Activated naive CD4-positive, alpha-beta T cell treated with anti-CD3 and anti-CD28 coated beads, Interleukin-2, amount 10 ng/mL, durations not matched to agents 7 days and 5 days (primary cell): ENCODE measurements at regions not wholly inside any gene's neighbourhood (a gene's known extent, or its start where the extent isn't known, plus 50 kb on each side); places are given as distances from the start of the nearest gene placed in this dataset.

ENCODE experiments used
- CTCF ChIA-PET: fragments of 350-600 bp; sonication (Branson Sonifier 250); formaldehyde crosslinking; loops from one replicate; lab custom pipeline; 2021; ENCODE audit warnings: antibody characterized with exemption; lab: Charles Lee
- DNase-seq: peaks from one replicate; pipeline ENCODE4 v3.0.0-alpha.2; 2020
- H3K27ac Mint-ChIP-seq: one replicate; pipeline ENCODE4 v1.8.0; 2021; ENCODE audit warnings: mild to moderate bottlenecking, moderate library complexity, mixed read lengths
- H3K27me3 Mint-ChIP-seq: one replicate; pipeline ENCODE4 v1.8.0; 2021; ENCODE audit warnings: mild to moderate bottlenecking, mixed read lengths
- H3K36me3 Mint-ChIP-seq: one replicate; pipeline ENCODE4 v1.8.0; 2021; ENCODE audit warnings: mixed read lengths
- H3K4me1 Mint-ChIP-seq: one replicate; pipeline ENCODE4 v1.8.0; 2021; ENCODE audit warnings: mixed read lengths
- H3K4me3 Mint-ChIP-seq: one replicate; pipeline ENCODE4 v1.8.0; 2021; ENCODE audit warnings: mild to moderate bottlenecking, moderate library complexity, mixed read lengths
- H3K9me3 Mint-ChIP-seq: one replicate; pipeline ENCODE4 v1.8.0; 2021; ENCODE audit warnings: mixed read lengths

DNA sequence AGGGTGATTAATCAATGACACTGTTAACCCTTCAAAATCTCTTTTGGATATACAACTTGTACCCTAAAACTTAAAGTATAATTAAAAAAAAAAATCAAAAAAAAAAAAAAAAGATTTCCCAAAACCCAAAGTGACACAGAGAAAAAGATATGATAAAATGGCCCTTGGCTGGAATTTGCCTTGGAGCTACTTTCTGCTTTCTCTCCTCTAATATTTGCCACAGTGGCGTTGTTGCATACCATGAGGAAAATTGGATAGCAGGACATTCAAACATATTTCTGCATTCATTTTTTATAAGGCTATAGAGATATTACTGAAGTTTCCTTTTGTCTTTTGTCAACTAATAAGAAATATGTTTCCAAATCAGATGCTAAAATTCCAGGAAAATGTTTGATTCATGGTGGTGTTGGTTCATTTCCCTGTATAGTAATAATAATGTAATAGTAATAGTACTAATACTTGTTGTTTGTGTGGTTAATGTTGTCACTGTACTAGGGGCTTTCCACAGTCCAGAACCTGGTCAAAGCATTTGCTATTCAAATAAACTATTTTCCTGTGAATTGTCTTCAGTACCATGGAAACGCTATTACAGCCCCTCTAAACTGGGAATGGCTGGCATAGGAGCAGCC lies 441.3 kb upstream of the THBS1 start:
- Mint-ChIP-seq H3K9me3 (no peaks in the 10 kb centered on the region), H3K27ac (no peak overlapping the region), H3K4me1 (peaks cover 8% of the 10 kb centered on the region), H3K36me3 (no peaks in the 10 kb centered on the region), H3K27me3 (no peaks in the 10 kb centered on the region), H3K4me3 (no peak overlapping the region)
- CTCF ChIA-PET = interaction anchor here (0.7 kb wide), 1 partner anchor 14 kb away, joined by 3 read pairs; no protein-coding TSS in a partner anchor
- no peak for DNase-seq

DNA sequence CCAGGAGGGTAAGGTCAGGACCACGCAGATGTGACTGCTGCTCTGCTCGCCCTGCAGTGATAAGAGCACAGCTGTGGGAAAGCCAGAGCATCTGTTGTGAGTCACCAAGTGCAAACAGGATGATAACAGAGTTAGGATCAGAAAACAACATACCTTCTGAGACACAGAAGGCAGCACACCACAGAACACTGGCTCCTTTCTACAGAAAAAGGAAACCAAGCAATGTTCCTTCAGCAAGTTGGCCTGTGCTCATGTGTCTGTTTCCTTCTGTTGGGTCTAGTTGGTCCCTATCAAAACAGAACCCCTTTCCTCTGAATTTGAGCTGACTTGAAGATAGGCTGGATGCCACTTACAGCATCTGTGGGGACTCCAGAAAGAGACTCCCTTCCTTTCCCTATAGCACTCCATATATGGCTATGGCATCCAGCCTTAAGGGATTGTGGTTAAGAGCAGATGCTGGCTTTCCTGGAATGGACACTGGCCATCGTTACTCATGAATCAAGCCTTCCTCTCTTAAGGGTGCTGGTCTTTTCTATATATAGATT lies 440.7 kb upstream of the THBS1 start:
- Mint-ChIP-seq H3K4me1 (peaks cover 10% of the 10 kb centered on the region), H3K4me3 (no peak overlapping the region), H3K9me3 (no peaks in the 10 kb centered on the region), H3K27ac (no peak overlapping the region), H3K27me3 (no peaks in the 10 kb centered on the region), H3K36me3 (no peaks in the 10 kb centered on the region)
- no peak for DNase-seq
- CTCF ChIA-PET = no interaction called here

DNA sequence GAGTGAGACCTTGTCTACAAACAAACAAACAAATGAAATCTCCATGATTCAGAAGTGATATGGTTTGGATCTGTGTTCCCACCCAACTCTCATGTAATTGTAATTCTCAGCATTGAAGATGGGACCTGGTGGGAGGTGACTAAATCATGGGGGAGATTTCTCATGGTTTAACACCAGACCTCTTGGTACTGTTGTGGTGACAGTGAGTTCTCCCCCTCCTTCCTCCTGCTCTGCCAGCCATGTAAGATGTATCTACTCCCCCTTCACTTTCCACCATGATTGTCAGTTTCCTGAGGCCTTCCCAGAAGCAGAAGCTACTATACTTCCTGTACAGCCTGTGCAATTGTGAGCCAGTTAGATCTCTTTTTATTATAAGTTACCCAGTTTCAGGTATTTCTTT lies 438.4 kb upstream of the THBS1 start:
- no peak for DNase-seq
- Mint-ChIP-seq H3K4me3 (no peak overlapping the region), H3K36me3 (no peaks in the 10 kb centered on the region), H3K27me3 (no peaks in the 10 kb centered on the region), H3K9me3 (no peaks in the 10 kb centered on the region), H3K4me1 (peaks cover 10% of the 10 kb centered on the region), H3K27ac (no peak overlapping the region)
- CTCF ChIA-PET = no interaction called here

DNA sequence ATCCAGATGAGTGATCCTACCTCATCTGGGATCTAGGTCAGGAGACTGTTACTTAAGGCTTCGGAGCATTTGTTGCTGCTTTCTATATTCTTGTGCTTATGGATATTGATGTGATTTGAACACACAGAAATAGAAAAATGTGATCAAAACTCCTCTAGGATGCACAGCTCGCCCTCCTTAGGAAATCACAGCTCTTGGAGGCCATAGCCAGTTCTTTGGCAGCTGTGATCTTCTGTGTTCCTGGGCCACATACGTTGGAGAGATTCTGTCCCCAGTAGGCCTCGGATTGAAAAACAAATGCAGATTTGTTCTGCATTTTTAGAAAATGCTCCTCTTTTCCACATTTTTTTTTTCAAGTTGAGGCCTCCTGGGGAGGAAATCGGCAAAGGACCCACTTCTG lies 437.4 kb upstream of the THBS1 start:
- no peaks in the 10 kb centered on the region for H3K27me3 Mint-ChIP-seq
- DNase-seq = no peak
- no peak overlapping the region for H3K27ac Mint-ChIP-seq
- H3K4me3 Mint-ChIP-seq = no peak overlapping the region
- CTCF ChIA-PET = interaction anchor here (1.5 kb wide), 1 partner anchor 10 kb away, joined by 4 read pairs; no protein-coding TSS in a partner anchor
- H3K36me3 Mint-ChIP-seq = no peaks in the 10 kb centered on the region
- H3K4me1 Mint-ChIP-seq = peaks cover 10% of the 10 kb centered on the region
- H3K9me3 Mint-ChIP-seq = no peaks in the 10 kb centered on the region

DNA sequence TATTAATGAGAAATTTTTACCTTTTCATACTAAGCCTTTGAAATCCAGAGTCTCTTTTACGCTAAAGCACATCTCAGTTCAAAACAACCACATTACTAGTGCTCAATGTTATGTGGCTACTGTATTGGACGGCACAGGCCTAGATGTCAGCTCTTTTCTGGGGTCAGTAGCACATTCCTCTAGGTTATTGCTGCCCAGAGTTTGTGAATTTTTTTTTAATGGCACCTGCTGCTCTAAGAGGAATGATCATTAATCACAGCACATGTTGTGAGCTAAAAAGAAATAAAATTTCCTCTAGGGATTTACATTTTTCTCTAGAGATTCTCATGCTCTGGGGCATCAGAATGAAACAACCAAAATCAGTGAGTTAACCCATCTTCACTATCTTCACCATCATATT lies 436.8 kb upstream of the THBS1 start:
- no peaks in the 10 kb centered on the region for H3K36me3 Mint-ChIP-seq
- no peaks in the 10 kb centered on the region for H3K27me3 Mint-ChIP-seq
- H3K27ac Mint-ChIP-seq = no peak overlapping the region
- H3K9me3 Mint-ChIP-seq = no peaks in the 10 kb centered on the region
- no peak overlapping the region for H3K4me3 Mint-ChIP-seq
- CTCF ChIA-PET = interaction anchor here (1.5 kb wide), 1 partner anchor 10 kb away, joined by 4 read pairs; no protein-coding TSS in a partner anchor
- H3K4me1 Mint-ChIP-seq = peaks cover 10% of the 10 kb centered on the region
- DNase-seq = no peak

DNA sequence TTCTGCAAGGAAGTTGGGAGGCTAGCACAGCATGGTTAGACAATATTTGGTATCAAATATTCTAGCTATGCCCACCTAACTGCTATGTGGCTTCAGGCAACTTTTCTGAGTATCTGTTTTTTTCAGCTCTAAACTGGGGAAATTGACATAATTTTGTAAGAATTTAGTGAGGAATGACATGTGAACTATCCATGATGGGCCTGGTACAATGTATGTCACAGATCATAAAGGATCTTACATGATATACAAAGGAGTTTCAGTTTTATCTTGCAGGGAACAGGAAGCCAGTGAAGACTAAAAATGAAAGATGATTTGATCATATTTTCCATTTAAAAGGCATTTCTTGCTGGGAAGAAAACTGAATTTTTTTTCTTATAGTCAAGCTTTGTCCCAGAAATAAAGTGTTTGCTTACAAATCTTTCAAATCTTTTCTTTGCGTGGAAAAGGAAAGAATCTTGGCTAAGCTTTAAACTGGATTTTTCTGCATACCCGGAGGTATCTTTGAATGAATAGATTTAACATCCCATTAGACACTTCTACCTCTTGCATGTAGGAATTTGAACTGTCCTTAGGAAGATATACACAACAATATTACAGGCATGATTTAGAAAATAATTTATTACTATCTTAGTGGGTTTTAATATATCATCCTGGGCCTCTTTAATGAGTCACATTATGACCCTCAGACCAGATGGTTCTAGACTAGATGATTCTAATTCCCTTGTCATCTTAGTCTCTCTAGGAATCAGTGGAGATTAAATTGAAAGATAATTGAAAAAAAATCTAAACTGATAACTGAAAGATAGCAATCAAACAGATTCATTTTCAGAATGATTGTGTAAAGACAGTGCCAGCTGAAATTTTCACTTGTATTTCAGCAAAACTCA lies 436.0 kb upstream of the THBS1 start:
- Mint-ChIP-seq H3K27me3 (no peaks in the 10 kb centered on the region), H3K4me1 (peaks cover 10% of the 10 kb centered on the region), H3K36me3 (no peaks in the 10 kb centered on the region), H3K27ac (no peak overlapping the region), H3K9me3 (no peaks in the 10 kb centered on the region), H3K4me3 (no peak overlapping the region)
- DNase-seq = no peak
- CTCF ChIA-PET = interaction anchor here (1.0 to 1.5 kb wide), 2 partner anchors 9 to 384 kb away, joined by 3 to 4 read pairs; no protein-coding TSS in a partner anchor

DNA sequence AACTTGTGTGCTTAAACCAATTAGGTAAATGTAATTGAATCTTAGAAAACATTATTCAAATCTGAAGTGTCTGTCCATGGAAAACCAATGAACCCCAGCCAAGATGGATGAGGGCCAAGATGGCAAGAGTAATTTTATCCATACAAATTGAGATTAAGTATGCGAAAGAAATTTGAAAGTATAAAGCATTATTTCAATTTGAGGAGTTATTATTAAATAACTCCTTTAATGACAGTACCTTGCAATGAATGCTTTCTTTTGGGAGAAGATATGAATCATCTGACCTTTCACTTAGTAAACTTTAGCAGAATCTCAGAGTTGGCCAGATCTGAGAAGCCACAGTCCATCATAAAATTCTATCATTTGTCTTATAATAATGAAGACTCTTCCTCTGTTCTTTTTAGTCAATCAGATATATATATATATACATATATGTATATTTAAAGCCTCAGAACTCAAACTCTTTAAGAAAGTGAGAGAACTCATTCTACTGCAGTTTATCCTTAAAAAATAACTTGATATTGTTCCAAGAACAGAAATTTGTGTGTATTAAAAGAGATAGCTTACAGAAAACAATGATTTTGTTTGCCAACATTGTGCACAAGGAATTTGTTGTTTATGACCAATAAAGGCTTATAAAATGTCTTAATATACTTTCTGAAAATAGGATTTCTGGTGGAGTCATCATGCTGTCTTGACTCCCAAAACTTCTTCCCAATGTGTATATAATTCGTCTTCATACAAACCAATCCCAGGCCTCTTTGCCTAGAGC lies 434.8 kb upstream of the THBS1 start:
- no peaks in the 10 kb centered on the region for H3K9me3 Mint-ChIP-seq
- H3K27me3 Mint-ChIP-seq = no peaks in the 10 kb centered on the region
- CTCF ChIA-PET = no interaction called here
- H3K36me3 Mint-ChIP-seq = no peaks in the 10 kb centered on the region
- no peak overlapping the region for H3K27ac Mint-ChIP-seq
- peaks cover 10% of the 10 kb centered on the region for H3K4me1 Mint-ChIP-seq
- H3K4me3 Mint-ChIP-seq = no peak overlapping the region
- no peak for DNase-seq

DNA sequence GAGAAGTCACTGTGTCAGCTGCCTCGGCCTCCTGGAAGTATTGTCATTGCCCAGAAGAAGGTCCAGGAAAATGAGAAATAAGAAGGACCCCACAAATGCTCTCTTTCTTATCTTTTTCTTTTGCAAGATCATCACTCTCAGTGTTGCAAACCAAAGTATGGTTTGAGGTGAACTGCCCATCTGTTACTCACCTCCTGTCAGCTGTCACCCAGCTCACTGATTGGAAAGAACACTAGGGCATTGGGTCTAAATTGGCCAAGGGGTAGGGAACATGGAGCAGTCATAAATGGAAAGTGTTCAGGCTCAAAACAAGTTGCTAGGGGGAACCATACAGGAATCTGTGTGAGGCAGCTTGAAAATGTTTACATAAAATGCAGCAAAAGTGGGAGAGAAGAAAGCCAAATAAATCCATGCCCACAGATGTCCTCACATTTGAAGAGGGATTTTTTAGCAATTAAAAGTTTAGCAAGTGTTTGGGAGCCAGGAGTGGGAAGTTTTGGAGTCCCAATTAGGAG lies 431.2 kb upstream of the THBS1 start:
- Mint-ChIP-seq H3K4me3 (no peak overlapping the region), H3K4me1 (peaks cover under 1% of the 10 kb centered on the region), H3K27me3 (no peaks in the 10 kb centered on the region), H3K27ac (no peak overlapping the region), H3K9me3 (no peaks in the 10 kb centered on the region), H3K36me3 (no peaks in the 10 kb centered on the region)
- no peak for DNase-seq
- CTCF ChIA-PET = no interaction called here

DNA sequence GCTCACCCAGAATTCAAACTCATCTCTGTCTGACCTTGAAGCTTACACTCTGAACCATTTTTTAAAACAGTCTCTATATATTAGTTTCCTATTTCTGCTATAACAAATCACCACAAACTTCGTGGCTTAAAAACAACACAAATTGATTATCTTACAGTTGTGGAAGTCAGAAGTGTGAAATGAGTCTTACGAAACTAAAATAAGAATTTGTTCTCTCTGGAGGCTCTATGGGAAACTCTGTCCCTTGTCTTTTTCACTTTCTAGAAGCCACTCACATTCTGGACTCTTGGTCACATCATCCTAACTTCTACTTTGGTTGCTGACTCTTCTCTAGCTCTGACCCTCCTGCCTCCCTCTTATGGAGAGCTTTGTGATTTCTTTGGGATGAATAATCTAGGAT lies 429.3 kb upstream of the THBS1 start:
- Mint-ChIP-seq H3K36me3 (no peaks in the 10 kb centered on the region), H3K4me1 (no peaks in the 10 kb centered on the region), H3K4me3 (no peak overlapping the region), H3K27me3 (no peaks in the 10 kb centered on the region), H3K27ac (no peak overlapping the region), H3K9me3 (no peaks in the 10 kb centered on the region)
- no peak for DNase-seq
- CTCF ChIA-PET = no interaction called here

DNA sequence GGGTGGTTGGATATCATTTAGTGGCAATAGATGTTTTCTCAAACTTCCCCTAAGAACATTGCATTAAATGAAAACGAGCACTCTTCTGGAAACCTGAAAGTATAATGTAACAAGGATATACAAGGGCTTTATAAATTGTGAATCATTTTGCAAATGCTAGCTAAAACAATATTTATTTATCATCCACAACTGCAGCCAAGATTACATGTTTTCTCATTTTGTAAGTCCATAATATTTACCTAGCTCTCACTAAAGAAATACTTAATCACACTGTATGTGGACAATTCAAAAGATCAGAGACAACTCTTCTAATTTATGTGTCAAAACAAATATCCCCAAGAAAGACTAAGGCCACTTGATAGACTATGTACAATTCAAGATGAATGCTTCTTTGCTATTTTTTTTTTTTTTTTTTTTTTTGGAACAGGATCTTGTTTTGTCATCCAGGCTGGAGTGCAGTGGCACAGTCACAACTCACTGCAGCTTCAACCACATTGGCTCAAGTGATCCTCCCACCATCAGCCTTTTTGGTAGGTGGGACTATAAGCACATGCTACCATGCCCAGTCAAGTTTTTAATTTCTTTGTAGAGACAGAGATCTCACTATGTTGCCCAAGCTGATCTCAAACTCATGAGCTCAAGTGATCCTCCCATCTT lies 427.7 kb upstream of the THBS1 start:
- Mint-ChIP-seq H3K4me3 (no peak overlapping the region), H3K27ac (no peak overlapping the region), H3K27me3 (no peaks in the 10 kb centered on the region), H3K4me1 (no peaks in the 10 kb centered on the region), H3K36me3 (no peaks in the 10 kb centered on the region), H3K9me3 (no peaks in the 10 kb centered on the region)
- CTCF ChIA-PET = interaction anchor here (1.5 kb wide), 1 partner anchor 9 kb away, joined by 4 read pairs; no protein-coding TSS in a partner anchor
- no peak for DNase-seq

DNA sequence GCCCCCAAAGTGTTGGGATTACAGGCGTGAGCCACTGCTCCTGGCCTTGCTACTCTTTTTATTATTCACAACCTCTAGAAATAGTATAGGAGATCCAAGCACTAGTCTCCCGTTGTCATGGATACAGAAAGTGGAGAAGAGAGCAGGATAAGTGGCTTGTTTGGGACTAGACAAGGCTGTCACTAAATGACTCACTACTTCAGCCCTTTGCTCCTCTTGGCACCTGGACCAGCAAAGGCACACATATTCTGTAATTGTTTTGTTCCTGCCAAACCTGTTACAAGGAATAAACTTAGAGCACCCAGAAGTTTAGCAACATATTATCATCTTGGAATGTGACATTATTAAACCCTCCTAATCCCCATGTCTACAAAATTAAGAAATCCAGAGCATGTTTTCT lies 427.2 kb upstream of the THBS1 start:
- Mint-ChIP-seq H3K27ac (no peak overlapping the region), H3K4me3 (no peak overlapping the region), H3K4me1 (no peaks in the 10 kb centered on the region), H3K9me3 (no peaks in the 10 kb centered on the region), H3K27me3 (no peaks in the 10 kb centered on the region), H3K36me3 (no peaks in the 10 kb centered on the region)
- CTCF ChIA-PET = interaction anchor here (1.5 kb wide), 1 partner anchor 9 kb away, joined by 4 read pairs; no protein-coding TSS in a partner anchor
- no peak for DNase-seq

DNA sequence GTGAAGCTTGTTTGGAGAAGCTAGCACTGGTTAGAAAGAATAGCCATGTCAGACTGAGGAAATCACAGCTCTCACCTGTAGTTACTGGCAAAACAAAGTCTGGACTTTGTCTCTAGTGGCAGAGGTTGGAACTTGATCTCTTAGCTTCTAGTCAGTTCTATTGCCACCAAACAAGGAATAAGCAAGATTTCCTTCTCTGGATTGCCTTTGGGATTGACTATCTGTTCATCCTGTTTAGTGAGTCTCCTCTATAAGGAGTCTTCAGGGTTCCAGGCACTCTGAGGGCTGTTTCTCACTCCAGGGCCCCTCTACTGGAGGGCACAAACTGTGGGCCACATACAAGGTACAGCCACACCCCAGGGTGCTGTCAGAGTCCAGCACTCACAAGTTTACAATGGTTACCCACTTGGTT lies 426.6 kb upstream of the THBS1 start:
- Mint-ChIP-seq H3K36me3 (no peaks in the 10 kb centered on the region), H3K9me3 (no peaks in the 10 kb centered on the region), H3K27ac (no peak overlapping the region), H3K4me3 (no peak overlapping the region), H3K4me1 (no peaks in the 10 kb centered on the region), H3K27me3 (no peaks in the 10 kb centered on the region)
- CTCF ChIA-PET = interaction anchor here (1.5 kb wide), 1 partner anchor 10 kb away, joined by 4 read pairs; no protein-coding TSS in a partner anchor
- no peak for DNase-seq

DNA sequence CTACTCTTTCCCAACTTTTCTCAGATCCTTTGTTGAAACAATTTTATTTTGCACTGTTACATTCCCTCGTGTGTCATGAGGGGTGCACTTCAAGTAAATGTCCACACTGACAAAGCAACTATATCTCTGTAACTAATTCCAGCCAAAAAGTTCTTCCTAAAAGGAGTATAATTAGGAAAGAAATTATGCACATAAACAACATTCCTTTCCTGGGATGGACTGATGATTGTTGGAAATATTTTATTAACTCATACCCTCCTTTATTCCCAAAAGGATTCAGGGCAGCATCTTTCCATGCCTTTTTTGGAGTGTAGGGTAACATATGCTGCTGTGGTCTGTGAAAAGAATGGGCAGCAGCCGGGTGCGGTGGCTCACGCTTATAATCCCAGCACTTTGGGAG lies 426.1 kb upstream of the THBS1 start:
- Mint-ChIP-seq H3K9me3 (no peaks in the 10 kb centered on the region), H3K4me3 (no peak overlapping the region), H3K4me1 (no peaks in the 10 kb centered on the region), H3K27me3 (no peaks in the 10 kb centered on the region), H3K36me3 (no peaks in the 10 kb centered on the region), H3K27ac (no peak overlapping the region)
- CTCF ChIA-PET = no interaction called here
- no peak for DNase-seq
